Breast epithelium (tissue), 3 donors: ENCODE measurements at regions not wholly inside any gene's neighbourhood (a gene's known extent, or its start where the extent isn't known, plus 50 kb on each side); places are given as distances from the start of the nearest gene placed in this dataset.

Experiments
- CTCF ChIP-seq, 3 donors: fragments of 450-650 bp; IDR thresholded peaks; one replicate each; pipeline ENCODE4 v1.5.1; 2016 to 2017; ENCODE audit warnings: antibody characterized with exemption in 3 of 3, mild to moderate bottlenecking in 3 of 3, moderate library complexity in 3 of 3
- POLR2A ChIP-seq: fragments of 450-650 bp; IDR thresholded peaks from one replicate; pipeline ENCODE4 v1.6.1; 2016; ENCODE audit warnings: antibody characterized with exemption, mild to moderate bottlenecking, moderate library complexity
- POLR2AphosphoS5 ChIP-seq, 3 donors: sonication (generic); formaldehyde crosslinking; IDR thresholded peaks; one replicate each; pipeline ENCODE4 v1.6.1; 2017; ENCODE audit warnings: antibody characterized with exemption in 3 of 3

- TF ChIP-seq POLR2A = no peak
- TF ChIP-seq CTCF (IDR thresholded peaks at IDR 0.05) = no peak
- TF ChIP-seq POLR2AphosphoS5 (IDR thresholded peaks at IDR 0.05) = no peak
Observed at GRCh38 chr10:70991140-70992124, 103.1 kb upstream of the PCBD1 start.
